Esophagus squamous epithelium (tissue), 4 donors: ENCODE measurements at regions not wholly inside any gene's neighbourhood (a gene's known extent, or its start where the extent isn't known, plus 50 kb on each side); places are given as distances from the start of the nearest gene placed in this dataset.

Experiments
- CTCF ChIP-seq, 6 experiments: fragments of 450-650 bp in 4 of 6; fragments of 200-600 bp in 2 of 6; sonication (generic) in 2 of 6; IDR thresholded peaks; one replicate each; pipeline ENCODE4 v1.5.1; 2016 to 2019; ENCODE audit warnings: antibody characterized with exemption in 6 of 6, mild to moderate bottlenecking in 4 of 6, moderate library complexity in 4 of 6
- POLR2A ChIP-seq, 4 donors: fragments of 450-650 bp; IDR thresholded peaks; one replicate each; pipeline ENCODE4 v1.6.1; 2017; ENCODE audit warnings: antibody characterized with exemption in 4 of 4, mild to moderate bottlenecking in 4 of 4, moderate library complexity in 3 of 4

- no peak for TF ChIP-seq POLR2A (IDR thresholded peaks at IDR 0.05)
- TF ChIP-seq CTCF (IDR thresholded peaks at IDR 0.05) = no peak
Observed at GRCh38 chr21:35511696-35512162, 462.6 kb upstream of the RUNX1 start.
